Endothelial cell of umbilical vein (primary cell): ENCODE measurements at regions not wholly inside any gene's neighbourhood (a gene's known extent, or its start where the extent isn't known, plus 50 kb on each side); places are given as distances from the start of the nearest gene placed in this dataset.

Source experiments
- BruUV-seq: library from RNA; stranded (reverse); fragments of 400-500 nt; replicated peaks from 2 replicates; lab custom pipeline; 2021; lab: Mats Ljungman, UMichigan
- CTCF ChIA-PET: fragments of 300-600, 350-600 bp; sonication (Branson Sonifier 250); formaldehyde crosslinking; loops from one replicate; lab custom pipeline; 2021; ENCODE audit warnings: antibody characterized with exemption, inconsistent platforms; lab: Charles Lee
- POLR2A ChIA-PET: fragments of 300-600, 350-600 bp; sonication (Branson Sonifier 250); formaldehyde crosslinking; loops from one replicate; lab custom pipeline; 2021; ENCODE audit warnings: antibody characterized with exemption, inconsistent platforms; lab: Charles Lee
- DNase-seq: peaks from one replicate; pipeline ENCODE4 v3.0.0-alpha.2; 2011; ENCODE audit warnings: low read depth, low spot score
- FAIRE-seq: peaks from 2 replicates; lab custom pipeline; 2011; peaks lifted over from hg19 to GRCh38; lab: Jason Lieb, UNC
- H2AFZ ChIP-seq: 2 replicates; pipeline ENCODE4 v1.6.0; 2012; ENCODE audit warnings: low read depth, low read length, control low read depth, inconsistent platforms
- H3K27ac ChIP-seq: 2 replicates; pipeline ENCODE4 v1.5.1; 2011; ENCODE audit warnings: low read depth, mild to moderate bottlenecking, control low read depth, low read length, moderate library complexity; ENCODE audit not compliant: insufficient read depth
- H3K27me3 ChIP-seq, 2 experiments: 2 replicates each; pipeline versions ENCODE4 v1.6.0 to v1.6.1; 2011; ENCODE audit warnings: low read length in 2 of 2, mixed read lengths in 1 of 2; ENCODE audit not compliant: control insufficient read depth in 2 of 2, insufficient read depth in 2 of 2
- H3K36me3 ChIP-seq, 2 experiments: 2 replicates in 1 of 2; 3 replicates in 1 of 2; pipeline ENCODE4 v1.5.1; 2011; ENCODE audit warnings: low read length in 2 of 2, mild to moderate bottlenecking in 1 of 2, moderate library complexity in 1 of 2; ENCODE audit not compliant: control insufficient read depth in 2 of 2, insufficient read depth in 2 of 2; ENCODE audit errors: extremely low read depth in 1 of 2
- H3K4me1 ChIP-seq: 3 replicates; pipeline ENCODE4 v1.5.1; 2011; ENCODE audit warnings: mild to moderate bottlenecking, low read length; ENCODE audit not compliant: control insufficient read depth, insufficient read depth; ENCODE audit errors: extremely low read depth
- H3K4me2 ChIP-seq: 2 replicates; pipeline ENCODE4 v1.6.1; 2011; ENCODE audit warnings: low read length, control low read depth, mixed read lengths; ENCODE audit not compliant: insufficient read depth
- H3K4me3 ChIP-seq, 3 experiments: fragments of 200-600 bp in 1 of 3; sonication (generic), shearing (Covaris generic) in 1 of 3; replicated peaks in 1 of 3; 2 replicates each; pipeline ENCODE4 v1.5.1; 2011 to 2016; ENCODE audit warnings: control low read depth in 3 of 3, low read length in 3 of 3, mild to moderate bottlenecking in 2 of 3, inconsistent platforms in 1 of 3, low read depth in 1 of 3, moderate library complexity in 1 of 3; ENCODE audit not compliant: insufficient read depth in 1 of 3
- H3K79me2 ChIP-seq: 2 replicates; pipeline ENCODE4 v1.6.0; 2012; ENCODE audit warnings: low read length, inconsistent platforms; ENCODE audit not compliant: control insufficient read depth, insufficient read depth
- H3K9ac ChIP-seq: replicated peaks from 2 replicates; pipeline ENCODE3; 2011; ENCODE audit warnings: low read length, control low read depth; ENCODE audit not compliant: insufficient read depth; ENCODE audit errors: extremely low read depth
- H3K9me1 ChIP-seq: replicated peaks from 3 replicates; pipeline ENCODE4 v1.6.0; 2011; ENCODE audit warnings: mild to moderate bottlenecking, low read length; ENCODE audit not compliant: control insufficient read depth, insufficient read depth; ENCODE audit errors: extremely low read depth
- H3K9me3 ChIP-seq: replicated peaks from 2 replicates; pipeline ENCODE4 v1.5.1; 2012; ENCODE audit warnings: low read length, inconsistent platforms; ENCODE audit not compliant: control insufficient read depth, insufficient read depth
- H4K20me1 ChIP-seq: replicated peaks from 2 replicates; pipeline ENCODE3; 2011; ENCODE audit warnings: mild to moderate bottlenecking, low read length; ENCODE audit not compliant: control insufficient read depth, insufficient read depth; ENCODE audit errors: extremely low read depth
- CTCF ChIP-seq, 2 donors: IDR thresholded peaks; 1 replicate in 1 of 2; 2 replicates in 1 of 2; pipeline ENCODE4 v1.5.1; 2011; ENCODE audit warnings: low read length in 2 of 2, mild to moderate bottlenecking in 2 of 2, moderate library complexity in 2 of 2, control low read depth in 1 of 2, inconsistent platforms in 1 of 2, low read depth in 1 of 2; ENCODE audit not compliant: insufficient read depth in 1 of 2; ENCODE audit errors: extremely low read depth in 1 of 2
- EZH2 ChIP-seq: IDR thresholded peaks from 2 replicates; pipeline ENCODE4 v1.6.1; 2012; ENCODE audit warnings: borderline replicate concordance, low read depth, mild to moderate bottlenecking, moderate library complexity, low read length, inconsistent platforms; ENCODE audit not compliant: severe bottlenecking
- FOS ChIP-seq: IDR thresholded peaks from 2 replicates; pipeline ENCODE4 v1.6.1; 2011; ENCODE audit warnings: mild to moderate bottlenecking, low read length, moderate library complexity, borderline replicate concordance; ENCODE audit not compliant: insufficient read depth
- GATA2 ChIP-seq: IDR thresholded peaks from 2 replicates; pipeline ENCODE4 v1.7.0; 2011; ENCODE audit warnings: low read depth, mild to moderate bottlenecking, moderate library complexity, mixed read lengths, low read length; ENCODE audit not compliant: insufficient read length, insufficient read depth
- JUN ChIP-seq: IDR thresholded peaks from 2 replicates; pipeline ENCODE4 v1.6.1; 2011; ENCODE audit warnings: borderline replicate concordance, low read depth; ENCODE audit not compliant: insufficient read length, insufficient read depth
- MAX ChIP-seq: IDR thresholded peaks from 2 replicates; pipeline ENCODE4 v1.6.1; 2011; ENCODE audit not compliant: insufficient read depth, insufficient read length
- MYC ChIP-seq: IDR thresholded peaks from one replicate; pipeline ENCODE4 v1.6.1; 2011; ENCODE audit warnings: mild to moderate bottlenecking, low read depth, low read length
- POLR2A ChIP-seq: IDR thresholded peaks from 2 replicates; pipeline ENCODE4 v1.6.1; 2012; ENCODE audit warnings: low read depth, mild to moderate bottlenecking, control low read depth, low read length
- POLR2AphosphoS5 ChIP-seq: IDR thresholded peaks from 2 replicates; pipeline ENCODE4 v1.6.1; 2012; ENCODE audit warnings: low read depth, mild to moderate bottlenecking, control low read depth, low read length, moderate library complexity; ENCODE audit not compliant: insufficient read depth
- dilution Hi-C: fragments of 300-500 bp; cut with MboI; formaldehyde crosslinking; loops from one replicate; pipeline ENCODE4 v1.15.0; 2019; ENCODE audit warnings: low sequenced_read_pairs; ENCODE audit not compliant: extremely low pct_ligation_motif_present
- intact Hi-C: fragments of 100-400 bp; cut with micrococcal nuclease; formaldehyde crosslinking; loops from one replicate; pipeline ENCODE4 v1.10.0; 2022

DNA sequence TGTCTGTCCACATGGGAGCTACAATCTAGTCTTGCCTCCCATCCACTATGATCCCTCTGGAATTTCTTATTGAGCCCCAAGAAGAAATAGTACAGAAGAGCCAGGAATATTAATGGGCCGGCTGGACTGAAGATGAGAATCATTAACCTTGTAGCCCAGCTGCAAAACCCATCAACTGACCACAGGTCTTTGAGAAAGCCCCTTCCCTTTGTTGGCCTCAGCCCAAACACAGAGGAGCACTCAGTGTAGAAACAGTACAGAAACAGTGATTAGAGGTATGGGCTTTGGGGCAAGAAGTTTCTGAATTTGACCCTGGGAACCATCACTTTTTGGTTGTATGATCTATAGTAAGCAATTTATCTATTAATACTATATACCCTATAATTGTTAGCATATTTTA lies 76.8 kb upstream of the RAB40AL start:
- no TSS peak for BruUV-seq
- Histone ChIP-seq H3K27ac (no peak overlapping the region), H3K9me3 (no peaks in the 10 kb centered on the region), H3K9ac (no peak overlapping the region), H3K4me2 (no peak overlapping the region), H3K4me3 (no peak overlapping the region), H3K9me1 (no peaks in the 10 kb centered on the region), H3K27me3 (no peaks in the 10 kb centered on the region), H3K36me3 (no peaks in the 10 kb centered on the region), H3K79me2 (no peaks in the 10 kb centered on the region), H2AFZ (no peak overlapping the region), H4K20me1 (no peaks in the 10 kb centered on the region), H3K4me1 (no peaks in the 10 kb centered on the region)
- FAIRE-seq, result no peak
- ChIA-PET POLR2A (no interaction called here), CTCF (interaction anchor here (1.6 kb wide), 1 partner anchor 19 kb away, joined by 5 read pairs; no protein-coding TSS in a partner anchor)
- no peak for TF ChIP-seq GATA2
- no peak for TF ChIP-seq MAX
- TF ChIP-seq JUN, result no peak
- no peak for TF ChIP-seq POLR2A
- no peak for TF ChIP-seq CTCF (IDR thresholded peaks at IDR 0.05; ENCODE audit: extremely low read depth in 1 of 2, insufficient read depth in 1 of 2, low read depth in 1 of 2, low read length in 2 of 2)
- TF ChIP-seq MYC, result no peak
- TF ChIP-seq POLR2AphosphoS5, result no peak
- TF ChIP-seq FOS, result no peak
- TF ChIP-seq EZH2, result no peak
- dilution Hi-C loops (no loop called here), intact Hi-C loops (no loop called here)
- no peak for DNase-seq
